Thoracic aorta (tissue), 2 donors: ENCODE measurements at regions not wholly inside any gene's neighbourhood (a gene's known extent, or its start where the extent isn't known, plus 50 kb on each side); places are given as distances from the start of the nearest gene placed in this dataset.

ENCODE experiments used
- ATAC-seq: fragments of 150-250 bp; one replicate; pipeline ENCODE4 v1.8.0; 2017; ENCODE audit warnings: low read depth; ENCODE audit not compliant: insufficient number of reproducible peaks, low FRiP score
- DNase-seq: peaks from one replicate; pipeline ENCODE4 v3.0.0-alpha.2; 2020; ENCODE audit warnings: low spot score
- H3K27ac ChIP-seq, 2 donors: fragments of 200-600 bp; sonication (generic); 1 replicate in 1 of 2; 2 replicates in 1 of 2; pipeline ENCODE4 v1.5.1; 2016; ENCODE audit warnings: mild to moderate bottlenecking in 2 of 2, moderate library complexity in 2 of 2
- H3K27me3 ChIP-seq: fragments of 200-600 bp; sonication (generic); replicated peaks from 2 replicates; pipeline ENCODE4 v1.6.0; 2016; ENCODE audit warnings: mild to moderate bottlenecking; ENCODE audit not compliant: insufficient read depth
- H3K36me3 ChIP-seq: fragments of 200-600 bp; sonication (generic); one replicate; pipeline ENCODE4 v1.5.1; 2016
- H3K4me1 ChIP-seq, 2 donors: fragments of 200-600 bp; sonication (generic); 1 replicate in 1 of 2; 2 replicates in 1 of 2; pipeline versions ENCODE4 v1.5.1 to v1.6.0; 2016; ENCODE audit warnings: low read depth in 2 of 2, mild to moderate bottlenecking in 1 of 2; ENCODE audit not compliant: control insufficient read depth in 1 of 2
- H3K4me3 ChIP-seq: fragments of 200-600 bp; sonication (generic); 2 replicates; pipeline ENCODE4 v1.5.1; 2016; ENCODE audit warnings: mild to moderate bottlenecking
- H3K9me3 ChIP-seq: fragments of 200-600 bp; sonication (generic); 2 replicates; pipeline ENCODE4 v1.5.1; 2016
- TF ChIP-seq, protein P1 (sequence below): fragments of 200-600 bp; sonication (generic); IDR thresholded peaks from one replicate; pipeline ENCODE4 v1.5.1; 2019; ENCODE audit warnings: antibody characterized with exemption

DNA sequence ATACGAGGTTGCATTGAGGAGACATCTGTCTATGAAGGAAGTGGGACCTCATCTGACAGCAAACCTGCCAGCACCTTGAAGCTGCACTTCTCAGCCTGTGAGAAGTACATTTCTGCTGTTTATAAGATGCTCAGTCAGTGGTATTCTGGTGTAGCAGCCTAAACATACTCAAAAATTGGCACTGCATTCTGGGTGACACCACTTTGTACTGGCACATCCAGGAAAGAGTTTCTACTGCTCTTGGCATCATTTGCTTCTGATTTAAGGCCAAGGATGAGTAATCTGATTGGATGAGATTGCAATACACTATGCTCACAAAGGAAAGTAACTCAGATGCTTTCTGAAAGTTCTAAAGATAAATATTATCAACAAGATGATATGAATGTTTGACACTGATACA, 275.4 kb upstream of the TFAP2D start:
- no peaks in the 10 kb centered on the region for H3K4me1 ChIP-seq
- ATAC-seq (no peak), DNase-seq (no peak)
- no peak overlapping the region for H3K27ac ChIP-seq
- H3K36me3 ChIP-seq, result no peaks in the 10 kb centered on the region
- TF ChIP-seq, protein P1, sequence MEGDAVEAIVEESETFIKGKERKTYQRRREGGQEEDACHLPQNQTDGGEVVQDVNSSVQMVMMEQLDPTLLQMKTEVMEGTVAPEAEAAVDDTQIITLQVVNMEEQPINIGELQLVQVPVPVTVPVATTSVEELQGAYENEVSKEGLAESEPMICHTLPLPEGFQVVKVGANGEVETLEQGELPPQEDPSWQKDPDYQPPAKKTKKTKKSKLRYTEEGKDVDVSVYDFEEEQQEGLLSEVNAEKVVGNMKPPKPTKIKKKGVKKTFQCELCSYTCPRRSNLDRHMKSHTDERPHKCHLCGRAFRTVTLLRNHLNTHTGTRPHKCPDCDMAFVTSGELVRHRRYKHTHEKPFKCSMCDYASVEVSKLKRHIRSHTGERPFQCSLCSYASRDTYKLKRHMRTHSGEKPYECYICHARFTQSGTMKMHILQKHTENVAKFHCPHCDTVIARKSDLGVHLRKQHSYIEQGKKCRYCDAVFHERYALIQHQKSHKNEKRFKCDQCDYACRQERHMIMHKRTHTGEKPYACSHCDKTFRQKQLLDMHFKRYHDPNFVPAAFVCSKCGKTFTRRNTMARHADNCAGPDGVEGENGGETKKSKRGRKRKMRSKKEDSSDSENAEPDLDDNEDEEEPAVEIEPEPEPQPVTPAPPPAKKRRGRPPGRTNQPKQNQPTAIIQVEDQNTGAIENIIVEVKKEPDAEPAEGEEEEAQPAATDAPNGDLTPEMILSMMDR, result no peak
- H3K9me3 ChIP-seq, result no peaks in the 10 kb centered on the region
- H3K27me3 ChIP-seq, result no peaks in the 10 kb centered on the region
- no peak overlapping the region for H3K4me3 ChIP-seq

GRCh38 chr6:50442531-50443040, 270.7 kb upstream of the TFAP2D start:
- ATAC-seq (no peak), DNase-seq (no peak)
- Histone ChIP-seq H3K27ac (no peak overlapping the region), H3K4me3 (no peak overlapping the region), H3K9me3 (no peaks in the 10 kb centered on the region), H3K4me1 (no peaks in the 10 kb centered on the region), H3K36me3 (no peaks in the 10 kb centered on the region), H3K27me3 (no peaks in the 10 kb centered on the region)
- TF ChIP-seq, protein P1, result no peak

DNA sequence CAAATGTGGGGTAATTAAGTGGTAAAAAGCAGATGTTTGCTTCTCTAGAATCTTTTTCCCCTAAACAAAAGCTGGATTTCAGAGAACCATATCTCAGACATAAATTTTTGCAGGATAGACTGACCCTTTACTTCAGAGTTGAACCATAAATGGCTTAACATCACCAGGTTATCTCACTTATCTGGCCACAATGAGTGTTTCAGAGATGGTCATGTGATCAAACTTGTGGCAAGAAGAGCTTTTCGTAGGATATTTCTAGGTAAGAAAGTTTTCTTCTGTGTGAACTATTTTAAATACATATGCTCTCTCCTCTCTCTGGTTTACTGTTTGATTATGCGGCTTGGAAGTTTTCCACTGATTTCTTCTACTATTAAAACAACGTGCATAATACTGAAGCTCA, 270.2 kb upstream of the TFAP2D start:
- TF ChIP-seq, protein P1, result no peak
- no peaks in the 10 kb centered on the region for H3K36me3 ChIP-seq

DNA sequence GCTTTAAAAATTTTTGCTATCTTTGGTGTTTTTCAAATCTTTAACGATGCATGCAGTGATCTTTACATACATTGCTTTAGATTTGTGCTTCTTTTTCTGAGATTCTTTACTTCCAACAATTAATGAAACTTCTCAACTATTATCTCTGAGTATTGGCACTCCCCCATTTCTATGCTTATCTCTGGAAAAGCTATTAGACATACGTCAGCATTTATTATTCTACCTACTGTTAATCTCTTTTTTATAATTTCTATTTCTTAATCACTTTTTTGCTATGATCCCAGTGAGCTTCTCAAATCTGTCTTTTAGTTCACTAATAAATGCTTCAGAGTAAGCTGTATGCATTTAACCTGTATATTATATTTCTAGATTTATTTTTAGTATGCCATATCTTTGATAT, 264.2 kb upstream of the TFAP2D start:
- no peaks in the 10 kb centered on the region for H3K36me3 ChIP-seq
- TF ChIP-seq, protein P1, result no peak
- no peak for ATAC-seq
- DNase-seq, result no peak
- H3K9me3 ChIP-seq, result no peaks in the 10 kb centered on the region
- no peaks in the 10 kb centered on the region for H3K4me1 ChIP-seq
- H3K27me3 ChIP-seq, result no peaks in the 10 kb centered on the region
- H3K27ac ChIP-seq, result no peak overlapping the region
- H3K4me3 ChIP-seq, result no peak overlapping the region

More for the DNA sequence above, 270.2 kb upstream of the TFAP2D start:
- no peak overlapping the region for H3K4me3 ChIP-seq
- H3K9me3 ChIP-seq, result no peaks in the 10 kb centered on the region
- no peak for DNase-seq
- no peak overlapping the region for H3K27ac ChIP-seq
- no peaks in the 10 kb centered on the region for H3K4me1 ChIP-seq
- no peaks in the 10 kb centered on the region for H3K27me3 ChIP-seq
- ATAC-seq, result no peak

DNA sequence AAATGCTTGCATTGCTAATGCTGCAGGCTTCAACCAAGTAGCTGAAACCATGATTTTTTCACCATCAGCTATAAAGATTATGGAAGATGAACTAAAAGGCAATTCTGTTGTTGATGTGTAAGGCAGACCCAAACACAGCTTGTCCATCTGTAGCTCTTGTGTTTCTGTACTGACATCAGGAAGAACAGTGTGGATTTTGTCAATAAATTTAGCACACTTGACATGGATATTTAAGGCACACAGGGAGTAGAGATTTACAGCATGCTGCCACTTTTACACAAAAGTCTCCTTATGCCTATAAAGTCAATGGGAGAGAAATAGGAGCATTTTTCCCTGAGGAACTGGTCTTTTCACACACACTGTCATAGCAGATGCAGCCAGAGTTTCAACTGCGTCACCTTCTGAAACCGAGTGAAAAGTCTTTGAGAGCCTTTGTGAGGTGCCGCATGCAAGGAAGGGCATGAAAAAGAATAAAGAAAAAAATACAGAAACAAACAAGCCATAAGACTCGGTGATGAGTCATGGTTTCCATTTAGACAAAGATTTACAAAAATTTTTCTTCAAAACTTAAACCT, 261.4 kb upstream of the TFAP2D start:
- ATAC-seq, result no peak
- TF ChIP-seq, protein P1, result no peak
- Histone ChIP-seq H3K4me3 (no peak overlapping the region), H3K27me3 (no peaks in the 10 kb centered on the region), H3K27ac (no peak overlapping the region), H3K9me3 (no peaks in the 10 kb centered on the region), H3K4me1 (no peaks in the 10 kb centered on the region), H3K36me3 (no peaks in the 10 kb centered on the region)
- no peak for DNase-seq
